ENCODE measurements at regions not wholly inside any gene's neighbourhood (a gene's known extent, or its start where the extent isn't known, plus 50 kb on each side); places are given as distances from the start of the nearest gene placed in this dataset.
"Not testable (repeated sequence)": the region's sequence is repeated elsewhere in the genome, so short reads cannot be mapped to it uniquely, and the experiment has no call there.

DNA sequence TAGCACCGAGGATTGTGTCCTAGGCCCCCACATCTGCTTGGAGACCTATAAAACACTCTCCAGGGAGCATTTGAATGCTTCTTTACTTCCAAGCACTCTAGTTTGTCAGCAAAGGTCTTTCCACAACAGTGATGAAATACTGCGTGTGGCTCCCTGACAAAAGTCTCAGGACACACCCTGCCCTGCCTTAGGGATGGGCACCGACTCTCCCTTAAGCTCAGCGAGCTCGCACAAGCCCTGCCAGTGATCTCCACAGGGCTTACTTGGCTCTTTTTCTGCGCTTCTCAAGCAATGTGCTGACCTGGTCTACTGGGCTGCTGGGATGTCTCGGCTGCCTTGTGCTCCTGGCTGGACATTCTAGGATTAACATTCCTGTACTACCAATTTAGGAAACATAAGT is 84.3 kb upstream of the MPP7 start:
- FAIRE-seq (no peak), DNase-seq (ENCODE audit: low spot score) (no peak)

DNA sequence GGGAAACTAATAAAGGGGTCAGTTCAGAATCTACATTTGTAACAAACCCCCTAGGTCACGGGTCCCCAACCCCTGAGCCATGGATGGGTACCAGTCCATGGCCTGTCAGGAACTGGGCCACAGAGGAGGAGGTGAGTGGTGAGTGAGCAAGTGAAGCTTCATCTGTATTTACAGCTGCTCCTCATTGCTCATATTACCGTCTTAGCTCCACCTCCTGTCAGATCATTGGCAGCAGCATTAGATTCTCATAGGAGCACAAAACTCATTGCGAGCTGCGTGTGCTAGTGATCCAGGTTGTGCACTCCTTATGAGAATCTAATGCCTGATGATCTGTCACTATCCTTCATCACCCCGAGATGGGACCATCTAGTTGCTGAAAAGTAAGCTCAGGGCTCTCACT is 88.4 kb upstream of the MPP7 start:
- FAIRE-seq (no peak), DNase-seq (ENCODE audit: low spot score) (no peak)

- DNase-seq (ENCODE audit: low spot score) (peak; percentile 30), FAIRE-seq (no peak)
These were observed 91.2 kb upstream of the MPP7 start for GRCh38 chr10:28393956-28394568.

GRCh38 chr10:28396331-28396730 is 93.5 kb upstream of the MPP7 start:
- DNase-seq (ENCODE audit: low spot score) = no peak
- FAIRE-seq = no peak

- no peak for DNase-seq (ENCODE audit: low spot score)
- FAIRE-seq = no peak
These were observed 94.4 kb upstream of the MPP7 start for GRCh38 chr10:28397229-28397628.

GRCh38 chr10:28400176-28400575 is 97.3 kb upstream of the MPP7 start:
- FAIRE-seq (no peak), DNase-seq (ENCODE audit: low spot score) (no peak)

DNA sequence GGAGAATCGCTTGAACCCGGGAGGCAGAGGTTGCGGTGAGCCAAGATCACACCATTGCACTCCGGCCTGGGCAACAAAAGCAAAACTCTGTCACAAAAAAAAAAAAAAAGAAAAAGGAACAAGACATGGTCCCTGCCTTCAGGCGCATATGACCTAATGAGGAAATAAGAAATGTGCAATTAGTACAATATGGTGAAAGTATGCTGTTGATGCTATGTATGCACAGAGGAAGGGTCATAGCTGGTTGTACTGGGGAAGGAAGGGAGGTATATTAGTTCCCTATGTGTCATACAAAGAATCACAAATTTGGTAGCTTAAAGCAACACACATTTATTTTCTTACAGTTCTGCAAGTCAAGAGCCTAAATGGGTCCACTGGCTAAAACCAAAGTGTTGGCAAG is 97.8 kb upstream of the MPP7 start:
- FAIRE-seq = no peak

DNA sequence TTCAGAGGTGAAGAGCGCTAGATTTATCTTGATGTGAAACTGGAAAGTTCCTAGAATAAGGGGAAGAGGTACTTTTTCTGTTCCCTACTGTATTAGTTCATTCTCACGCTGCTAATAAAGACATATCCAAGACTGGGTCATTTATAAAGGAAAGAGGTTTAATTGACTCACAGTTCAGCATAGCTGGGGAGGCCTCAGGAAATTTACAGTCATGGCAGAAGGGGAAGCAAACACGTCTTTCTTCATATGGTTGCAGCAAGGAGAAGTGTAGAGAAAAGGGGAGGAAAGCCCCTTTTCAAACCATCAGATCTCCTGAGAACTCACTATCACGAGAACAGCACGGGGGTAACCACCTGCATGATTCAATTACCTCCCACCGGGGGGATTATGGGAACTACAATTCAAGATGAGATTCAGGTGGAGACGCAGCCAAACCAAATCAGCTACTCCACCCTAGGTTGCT is 99.8 kb upstream of the MPP7 start:
- not testable (repeated sequence) for DNase-seq (ENCODE audit: low spot score); FAIRE-seq

More for the DNA sequence above, 97.8 kb upstream of the MPP7 start:
- no peak for DNase-seq (ENCODE audit: low spot score)

DNA sequence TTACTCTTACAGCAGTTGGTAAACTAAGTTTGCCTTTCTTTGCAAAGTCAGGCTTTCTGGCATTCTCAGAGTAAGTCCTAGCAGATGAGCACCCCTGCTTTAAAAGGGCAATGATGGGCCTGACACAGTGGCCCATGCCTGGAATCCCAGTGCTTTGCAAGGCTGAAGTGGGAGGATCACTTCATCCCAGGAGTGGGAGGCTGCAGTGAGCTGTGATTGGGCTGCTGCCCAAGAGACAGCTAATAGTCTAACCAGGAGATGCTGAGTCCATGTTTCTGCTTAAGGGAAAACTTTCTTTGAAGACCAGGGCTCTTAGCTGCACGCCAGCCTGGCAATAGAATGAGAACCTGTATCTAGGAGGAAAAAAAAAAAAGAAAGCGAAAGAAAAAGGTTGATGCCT is 100.2 kb upstream of the MPP7 start:
- DNase-seq (ENCODE audit: low spot score) = no peak
- no peak for FAIRE-seq

- FAIRE-seq (no peak), DNase-seq (ENCODE audit: low spot score) (no peak)
These were observed 105.4 kb upstream of the MPP7 start for GRCh38 chr10:28408237-28408777.

GRCh38 chr10:28410420-28411135 is 107.7 kb upstream of the MPP7 start:
- FAIRE-seq (no peak), DNase-seq (ENCODE audit: low spot score) (no peak)

GRCh38 chr10:28411136-28411460 is 108.2 kb upstream of the MPP7 start:
- FAIRE-seq = no peak

DNA sequence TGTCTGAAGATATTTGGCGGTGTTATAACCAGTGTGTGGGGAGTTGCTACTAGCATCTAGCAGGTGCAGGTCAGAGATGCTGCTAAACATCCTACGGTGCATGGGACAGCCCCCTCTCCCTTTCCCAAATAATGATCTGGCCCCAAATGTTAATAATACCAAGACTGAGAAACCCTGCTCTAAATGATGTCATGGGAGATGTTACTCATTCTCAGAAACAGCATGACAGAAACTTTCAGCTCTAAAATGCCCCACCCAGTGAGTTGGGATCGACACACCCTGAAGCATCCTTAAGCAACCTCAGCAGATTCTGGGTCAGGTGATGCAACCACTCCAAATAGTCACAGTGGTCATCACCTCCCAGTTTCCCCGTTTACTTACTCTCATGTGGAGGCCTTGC is 108.8 kb upstream of the MPP7 start:
- no peak for DNase-seq (ENCODE audit: low spot score)
- no peak for FAIRE-seq

More at GRCh38 chr10:28411136-28411460, 108.2 kb upstream of the MPP7 start:
- DNase-seq (ENCODE audit: low spot score) = no peak

- DNase-seq (ENCODE audit: low spot score) (no peak), FAIRE-seq (no peak)
These were observed 114.8 kb upstream of the WAC start for GRCh38 chr10:28418069-28418468.

GRCh38 chr10:28425422-28425821 is 107.5 kb upstream of the WAC start:
- FAIRE-seq (no peak), DNase-seq (ENCODE audit: low spot score) (no peak)

- no peak for FAIRE-seq
- no peak for DNase-seq (ENCODE audit: low spot score)
These were observed 106.3 kb upstream of the WAC start for GRCh38 chr10:28426392-28427159.

- FAIRE-seq (no peak), DNase-seq (ENCODE audit: low spot score) (no peak)
These were observed 105.5 kb upstream of the WAC start for GRCh38 chr10:28427376-28427775.

GRCh38 chr10:28429045-28429444 is 103.9 kb upstream of the WAC start:
- FAIRE-seq (no peak), DNase-seq (ENCODE audit: low spot score) (no peak)

DNA sequence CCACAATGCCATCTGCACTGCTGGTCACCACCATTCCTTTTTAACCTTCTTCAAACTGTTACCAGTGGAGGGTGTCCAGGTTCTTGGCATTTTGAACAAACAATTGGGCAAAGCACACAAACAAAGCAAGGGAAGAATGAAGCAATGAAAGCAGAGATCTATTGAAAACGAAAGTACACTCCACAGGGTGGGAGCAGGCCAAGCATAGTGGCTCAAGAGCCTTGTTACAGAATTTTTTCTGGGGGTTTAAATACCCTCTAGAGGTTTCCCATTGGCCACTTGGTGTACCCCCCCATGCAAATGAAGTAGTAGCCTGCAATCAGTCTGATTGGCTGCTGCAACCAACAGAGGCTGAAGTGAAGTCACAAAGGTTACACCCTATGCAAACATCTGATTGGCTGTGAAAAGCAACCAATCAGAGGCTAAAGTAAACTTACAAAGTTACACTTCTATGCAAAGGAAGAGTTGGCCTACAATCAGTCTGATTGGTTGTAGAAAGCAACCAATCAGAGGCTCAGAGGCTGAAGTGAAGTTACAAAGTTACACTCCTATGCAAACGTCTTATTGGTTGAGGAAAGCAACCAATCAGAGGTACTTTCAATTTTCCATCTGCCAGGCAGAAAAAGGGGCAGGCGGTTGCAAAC is 103.2 kb upstream of the WAC start:
- DNase-seq (ENCODE audit: low spot score) = no peak
- no peak for FAIRE-seq

DNA sequence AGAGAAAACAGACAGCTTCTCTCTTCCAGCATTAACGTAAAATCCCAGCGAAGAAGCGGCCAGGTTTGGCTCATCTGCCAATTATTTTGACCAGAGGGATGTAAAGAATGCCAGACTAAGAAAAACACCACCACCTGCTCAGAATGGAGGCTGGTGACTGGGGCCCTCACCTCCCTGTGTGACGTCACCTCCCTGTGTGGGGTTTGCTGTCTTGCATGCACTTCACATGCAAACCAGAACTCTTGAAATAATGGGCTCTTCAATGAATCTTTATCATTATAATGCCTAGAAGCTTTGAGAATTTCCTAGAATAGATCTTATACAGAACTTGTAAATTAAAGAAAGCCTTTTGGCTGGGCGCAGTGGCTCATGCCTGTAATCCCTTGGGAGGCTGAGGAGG is 101.8 kb upstream of the WAC start:
- DNase-seq (ENCODE audit: low spot score) (no peak), FAIRE-seq (no peak)

DNA sequence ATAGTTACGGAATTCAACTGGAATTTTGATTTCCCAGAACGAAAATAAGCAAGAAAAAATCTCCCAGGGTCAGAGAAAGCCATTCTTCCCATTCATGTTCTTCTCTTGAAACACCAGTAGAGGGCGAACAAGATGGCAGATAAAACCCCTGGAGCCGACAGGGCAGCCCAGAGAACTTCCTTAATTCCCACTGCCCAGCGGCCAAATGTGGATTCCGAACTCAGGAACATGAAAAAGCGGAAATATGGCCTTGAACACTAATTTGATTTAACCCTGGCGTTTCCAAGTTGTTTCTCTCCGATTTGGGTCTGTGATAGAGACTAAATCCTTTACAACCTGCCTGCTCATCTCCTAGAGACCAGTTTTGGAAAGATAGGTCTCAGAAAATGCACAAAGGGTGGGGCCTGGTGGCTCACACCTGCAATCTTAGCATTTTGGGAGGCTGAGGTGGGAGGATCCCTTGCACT is 100.7 kb upstream of the WAC start:
- FAIRE-seq (peak; percentile 78), DNase-seq (ENCODE audit: low spot score) (peak; percentile 56)

GRCh38 chr10:28434063-28434462 is 98.9 kb upstream of the WAC start:
- DNase-seq (ENCODE audit: low spot score) (no peak), FAIRE-seq (no peak)

Data from RCC 7860 (cell line).